Astrocyte (in vitro differentiated cells and primary cell): ENCODE measurements at regions not wholly inside any gene's neighbourhood (a gene's known extent, or its start where the extent isn't known, plus 50 kb on each side); places are given as distances from the start of the nearest gene placed in this dataset.

Experiments used
- EZH2 ChIP-seq: IDR thresholded peaks from 2 replicates; pipeline ENCODE4 v1.6.1; 2012; ENCODE audit warnings: mild to moderate bottlenecking, low read length, inconsistent platforms; ENCODE audit not compliant: insufficient read depth
- TF ChIP-seq, protein P1 (sequence below): IDR thresholded peaks from 2 replicates; pipeline ENCODE4 v1.5.1; 2011; ENCODE audit warnings: low read depth, mild to moderate bottlenecking, inconsistent platforms, low read length, moderate library complexity; ENCODE audit not compliant: insufficient read depth

- TF ChIP-seq, protein P1, sequence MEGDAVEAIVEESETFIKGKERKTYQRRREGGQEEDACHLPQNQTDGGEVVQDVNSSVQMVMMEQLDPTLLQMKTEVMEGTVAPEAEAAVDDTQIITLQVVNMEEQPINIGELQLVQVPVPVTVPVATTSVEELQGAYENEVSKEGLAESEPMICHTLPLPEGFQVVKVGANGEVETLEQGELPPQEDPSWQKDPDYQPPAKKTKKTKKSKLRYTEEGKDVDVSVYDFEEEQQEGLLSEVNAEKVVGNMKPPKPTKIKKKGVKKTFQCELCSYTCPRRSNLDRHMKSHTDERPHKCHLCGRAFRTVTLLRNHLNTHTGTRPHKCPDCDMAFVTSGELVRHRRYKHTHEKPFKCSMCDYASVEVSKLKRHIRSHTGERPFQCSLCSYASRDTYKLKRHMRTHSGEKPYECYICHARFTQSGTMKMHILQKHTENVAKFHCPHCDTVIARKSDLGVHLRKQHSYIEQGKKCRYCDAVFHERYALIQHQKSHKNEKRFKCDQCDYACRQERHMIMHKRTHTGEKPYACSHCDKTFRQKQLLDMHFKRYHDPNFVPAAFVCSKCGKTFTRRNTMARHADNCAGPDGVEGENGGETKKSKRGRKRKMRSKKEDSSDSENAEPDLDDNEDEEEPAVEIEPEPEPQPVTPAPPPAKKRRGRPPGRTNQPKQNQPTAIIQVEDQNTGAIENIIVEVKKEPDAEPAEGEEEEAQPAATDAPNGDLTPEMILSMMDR, result no peak
- TF ChIP-seq EZH2, result no peak
These were observed 728.5 kb upstream of the NDST4 start for GRCh38 chr4:115841871-115842270.
